Posterior cingulate gyrus (tissue), 11 donors: ENCODE measurements at regions not wholly inside any gene's neighbourhood (a gene's known extent, or its start where the extent isn't known, plus 50 kb on each side); places are given as distances from the start of the nearest gene placed in this dataset.

Experiments used
- DNase-seq, 10 donors: peaks; one replicate each; pipeline versions ENCODE4 v3.0.0 to v3.0.0-alpha.2; 2020 to 2021; ENCODE audit warnings: mixed read lengths in 3 of 10
- intact Hi-C: fragments of 100-400 bp; cut with DNase I; formaldehyde crosslinking; loops from one replicate; pipeline ENCODE4 v1.15.1; 2023

DNA sequence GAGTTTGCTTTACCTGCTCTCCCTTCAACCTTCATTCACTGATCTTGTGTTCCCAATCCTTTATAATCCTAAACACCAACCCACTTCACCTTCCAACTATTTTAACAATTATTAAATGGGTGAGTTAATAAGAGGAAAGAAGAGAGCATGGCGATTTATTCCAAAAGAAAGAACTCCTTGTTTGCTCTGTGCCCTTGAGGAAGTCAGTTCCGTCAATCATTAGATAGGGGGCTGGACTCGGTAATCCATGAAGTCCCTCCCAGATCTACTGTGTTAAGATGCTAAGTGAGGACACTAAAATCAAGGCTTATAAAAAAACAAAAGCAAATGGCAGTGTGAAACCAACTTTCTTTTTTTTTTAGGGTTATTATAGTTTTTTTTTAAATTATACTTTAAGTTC lies 589.9 kb downstream of the XIRP2 start:
- intact Hi-C loops = no loop called here
- DNase-seq = no peak

DNA sequence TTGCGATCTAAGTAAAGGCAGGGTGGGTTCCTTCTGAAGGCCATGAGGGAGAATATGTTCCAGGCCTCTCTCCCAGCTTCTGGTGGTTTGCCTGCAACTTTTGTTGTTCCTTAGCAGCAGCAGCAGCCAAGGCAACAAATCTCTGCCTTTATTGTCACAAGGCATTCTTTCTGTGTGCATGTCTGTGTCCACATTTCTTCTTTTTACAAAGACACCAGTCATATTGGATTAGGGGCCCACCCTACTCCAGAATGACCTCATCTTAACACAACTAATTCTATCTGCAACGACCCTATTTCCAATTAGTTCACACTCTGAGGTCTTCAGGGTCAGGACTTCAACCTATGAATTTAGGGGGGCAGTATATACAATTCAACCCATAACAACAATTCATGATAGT lies 587.5 kb downstream of the XIRP2 start:
- intact Hi-C loops = no loop called here
- no peak for DNase-seq

GRCh38 chr2:167471734-167472133 lies 583.5 kb downstream of the XIRP2 start:
- no peak for DNase-seq
- intact Hi-C loops = no loop called here

DNA sequence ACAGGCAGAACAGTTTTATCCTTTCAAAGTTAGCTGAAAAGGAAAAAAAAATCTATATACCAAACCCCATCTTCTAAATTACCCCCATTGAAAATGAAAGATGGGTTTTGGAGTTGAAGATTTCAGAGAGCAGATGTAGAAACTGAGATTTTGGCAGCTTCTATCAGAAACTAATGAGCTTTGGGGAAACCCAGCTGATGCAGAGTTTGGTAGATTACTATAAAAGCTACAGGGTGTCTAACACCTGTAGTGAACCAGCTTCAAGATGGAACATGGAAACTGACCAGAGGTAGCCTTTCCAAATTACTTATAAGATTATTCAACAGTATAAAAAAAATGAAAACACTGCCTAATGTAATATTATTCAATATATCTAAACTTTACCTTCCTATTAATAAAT lies 583.1 kb downstream of the XIRP2 start:
- intact Hi-C loops = no loop called here
- no peak for DNase-seq

- intact Hi-C loops = no loop called here
- DNase-seq = no peak
Measured at GRCh38 chr2:167462379-167462778, 574.1 kb downstream of the XIRP2 start.

DNA sequence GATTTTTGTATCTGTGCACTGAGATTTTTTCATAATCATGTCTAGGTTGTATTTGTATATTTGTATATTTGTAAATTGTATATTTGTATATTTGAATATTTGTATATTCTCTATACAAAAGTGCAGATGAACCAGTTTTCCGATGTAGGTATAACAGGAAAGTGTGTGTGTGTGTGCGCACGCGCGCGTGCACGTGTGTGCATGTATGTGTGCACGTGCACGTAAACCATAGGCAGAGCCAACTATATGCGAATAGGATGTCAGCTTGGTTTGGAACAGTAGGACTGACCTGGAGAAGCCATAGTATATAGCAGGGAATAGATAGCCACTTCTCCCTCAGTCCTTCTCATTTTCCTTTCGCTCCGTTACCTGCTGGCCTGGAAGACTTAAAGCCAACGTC lies 565.8 kb downstream of the XIRP2 start:
- no peak for DNase-seq
- intact Hi-C loops = no loop called here

- DNase-seq = peak in 1 of 10 donors; percentile 61
- intact Hi-C loops = no loop called here
Measured at GRCh38 chr2:167451496-167452289, 563.4 kb downstream of the XIRP2 start.

- no peak for DNase-seq
- intact Hi-C loops = no loop called here
Measured at GRCh38 chr2:167450364-167450763, 562.1 kb downstream of the XIRP2 start.

DNA sequence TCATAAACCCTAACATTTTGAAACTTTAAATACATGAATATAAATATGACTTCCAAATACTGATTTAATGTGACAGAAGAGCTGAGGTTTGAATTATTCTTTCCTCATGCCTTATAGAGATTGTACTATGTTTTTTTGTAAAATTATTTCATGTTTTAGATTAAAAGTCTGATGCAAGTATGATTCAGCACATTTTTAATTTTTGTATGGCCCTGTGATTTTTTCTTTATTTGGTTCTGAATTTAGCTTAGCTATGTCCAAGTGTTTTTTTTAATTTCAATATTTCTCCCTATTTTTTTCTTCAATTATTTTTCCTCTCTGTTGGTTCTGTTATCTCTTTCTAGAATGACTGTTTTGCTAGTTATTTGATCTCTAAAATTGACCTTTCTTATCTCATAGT lies 552.1 kb downstream of the XIRP2 start:
- no peak for DNase-seq
- intact Hi-C loops = no loop called here

DNA sequence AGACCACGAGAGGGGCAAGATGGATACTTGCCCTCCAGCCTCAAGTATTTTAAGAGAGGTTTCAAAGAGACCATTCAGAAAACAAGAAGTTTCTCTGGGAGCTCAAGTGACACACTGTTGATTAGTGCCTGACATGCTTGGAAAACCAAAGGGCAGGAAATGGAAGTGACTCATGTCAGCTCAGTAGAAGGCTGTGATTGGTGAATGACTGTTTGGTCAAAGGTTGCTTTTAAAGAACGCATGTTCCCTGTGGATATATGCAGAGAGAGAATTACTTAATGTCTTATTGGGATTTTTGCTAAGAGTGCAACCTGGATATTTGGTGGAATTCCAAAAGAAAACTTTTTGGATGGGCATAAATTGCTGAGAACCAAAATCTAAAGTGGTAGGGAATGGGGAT lies 549.9 kb downstream of the XIRP2 start:
- intact Hi-C loops = no loop called here
- no peak for DNase-seq

- intact Hi-C loops = no loop called here
- DNase-seq = peak in 2 of 10 donors; percentile 15 to 54
Measured at GRCh38 chr2:167431949-167432348, 543.7 kb downstream of the XIRP2 start.

- intact Hi-C loops = no loop called here
- DNase-seq = no peak
Measured at GRCh38 chr2:167430447-167430846, 542.2 kb downstream of the XIRP2 start.

DNA sequence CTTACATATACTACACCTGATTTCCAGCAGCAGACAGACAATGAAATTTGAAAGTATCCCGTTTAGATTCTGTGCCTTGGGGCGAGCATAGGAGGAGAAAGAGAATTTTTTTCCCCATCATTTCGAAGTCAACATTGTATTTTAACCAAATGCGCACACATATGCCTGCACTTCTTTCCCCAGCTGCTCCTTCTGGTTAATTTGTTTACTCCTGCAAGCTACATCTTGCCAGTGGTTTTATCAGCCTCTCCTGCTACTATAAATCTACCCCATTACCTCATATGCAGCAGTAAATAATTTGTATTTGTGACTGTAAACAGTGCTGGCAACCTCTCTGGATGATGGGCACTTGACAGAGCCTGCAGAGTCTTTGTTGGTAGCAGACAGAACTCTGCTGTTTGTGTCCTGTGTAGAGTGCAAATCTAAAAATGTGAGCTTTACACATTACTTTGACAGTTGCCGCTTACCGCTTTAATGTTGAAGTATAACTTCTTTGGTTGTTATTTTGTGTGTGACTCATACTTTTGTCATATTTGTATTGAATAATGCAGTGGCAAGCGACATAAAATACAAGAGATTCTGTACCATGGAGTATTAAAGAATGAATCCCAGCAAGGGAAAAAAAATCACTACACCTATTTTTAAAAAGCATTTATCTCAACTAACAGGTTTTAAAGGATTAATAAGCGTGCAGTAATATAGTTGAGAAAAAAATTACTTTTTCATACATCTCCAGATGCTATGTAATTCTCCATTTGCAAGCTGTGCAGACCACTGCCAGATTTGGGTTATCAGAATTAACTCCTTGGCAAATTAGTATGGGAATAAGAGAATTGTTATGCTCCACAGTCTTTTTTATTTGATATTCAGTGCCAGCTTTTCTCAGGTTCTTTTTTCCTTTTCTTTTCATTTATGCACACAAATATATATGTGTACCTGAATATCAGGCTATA lies 536.8 kb downstream of the XIRP2 start:
- no peak for DNase-seq
- intact Hi-C loops = no loop called here

DNA sequence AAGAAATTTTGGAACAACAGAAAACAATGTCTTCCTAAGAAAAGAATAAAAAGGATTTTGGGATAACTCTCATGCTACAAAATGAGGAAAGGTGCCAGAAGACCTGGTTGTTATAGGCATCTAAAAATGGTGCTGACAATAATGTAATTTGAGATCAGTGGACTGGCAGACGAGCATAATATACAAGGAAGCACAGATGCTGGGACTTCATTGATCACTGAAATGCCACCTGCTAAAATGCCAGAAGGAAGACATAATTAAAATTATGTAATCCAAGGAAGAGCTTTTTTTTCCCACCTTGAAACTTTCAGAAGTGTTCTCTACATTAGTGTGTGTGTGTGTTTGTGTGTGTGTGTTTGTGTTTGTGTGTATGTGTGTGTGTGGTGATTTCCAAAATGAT lies 535.9 kb downstream of the XIRP2 start:
- DNase-seq = no peak
- intact Hi-C loops = no loop called here

- no peak for DNase-seq
- intact Hi-C loops = no loop called here
Measured at GRCh38 chr2:167423731-167424130, 535.5 kb downstream of the XIRP2 start.

DNA sequence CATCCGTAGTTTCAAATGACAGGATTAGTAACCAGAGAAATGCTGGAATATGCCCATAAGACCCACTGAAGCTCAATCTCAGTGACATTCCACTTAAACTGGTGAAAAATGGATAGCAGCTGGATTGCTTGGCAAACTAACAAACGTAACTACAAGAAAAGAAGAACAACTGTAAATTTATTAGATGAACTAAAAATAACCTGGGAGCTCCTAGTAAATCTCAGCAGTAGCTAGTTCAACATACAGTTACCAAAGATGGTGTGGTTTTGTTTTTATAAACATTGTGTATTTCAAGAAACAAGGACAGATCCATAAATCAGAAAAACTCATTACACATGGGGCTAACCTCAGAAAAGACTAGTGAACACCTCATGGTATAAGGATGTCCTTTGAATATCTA lies 531.9 kb downstream of the XIRP2 start:
- DNase-seq = no peak
- intact Hi-C loops = no loop called here

DNA sequence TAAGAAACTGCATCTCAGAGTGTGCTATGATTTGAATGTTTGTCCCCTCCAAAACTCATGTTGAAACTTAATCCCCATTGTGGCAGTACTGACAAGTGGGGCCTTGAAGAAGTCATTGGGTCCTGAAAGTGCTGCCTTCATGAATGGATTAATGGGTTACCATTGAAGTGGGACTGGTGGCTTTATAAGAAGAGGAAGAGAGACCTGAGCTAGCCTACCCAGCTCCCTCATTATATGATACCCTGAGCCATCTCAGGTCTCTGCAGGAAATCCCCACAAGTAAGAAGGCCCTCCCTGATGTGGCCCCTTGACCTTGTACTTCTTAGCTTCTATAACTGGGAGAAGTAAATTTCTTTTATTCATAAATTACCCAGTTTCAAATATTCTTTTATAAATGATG lies 526.8 kb downstream of the XIRP2 start:
- DNase-seq = no peak

DNA sequence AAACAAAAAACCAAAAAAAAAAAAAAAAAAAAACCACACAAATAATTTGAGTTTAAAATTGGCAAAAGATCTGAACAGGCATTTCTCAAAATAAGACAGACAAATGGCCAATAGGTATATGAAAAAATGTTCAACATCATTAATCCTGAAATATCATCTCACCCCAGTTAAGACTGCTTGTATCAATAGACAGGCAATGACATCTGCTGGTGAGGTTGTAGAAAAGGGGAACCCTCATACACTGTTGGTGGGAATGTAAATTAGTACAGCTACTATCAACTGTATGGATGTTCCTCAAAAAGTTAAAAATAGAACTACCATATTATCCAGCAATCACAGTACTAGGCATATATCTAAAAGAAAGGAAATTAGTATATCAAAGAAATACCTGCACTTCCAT lies 523.1 kb downstream of the XIRP2 start:
- intact Hi-C loops = no loop called here
- no peak for DNase-seq

More for the DNA sequence above, 526.8 kb downstream of the XIRP2 start:
- intact Hi-C loops = no loop called here

GRCh38 chr2:167406558-167406957 lies 518.3 kb downstream of the XIRP2 start:
- intact Hi-C loops = no loop called here
- DNase-seq = no peak

GRCh38 chr2:167404627-167405284 lies 516.5 kb downstream of the XIRP2 start:
- DNase-seq = no peak
- intact Hi-C loops = no loop called here

GRCh38 chr2:167401309-167401708 lies 513.0 kb downstream of the XIRP2 start:
- no peak for DNase-seq
- intact Hi-C loops = no loop called here
